H9 (cell line): ENCODE measurements at regions not wholly inside any gene's neighbourhood (a gene's known extent, or its start where the extent isn't known, plus 50 kb on each side); places are given as distances from the start of the nearest gene placed in this dataset.

Source experiments
- DNase-seq: peaks from one replicate; pipeline ENCODE4 v3.0.0-alpha.2; 2017
- H2AFZ ChIP-seq: one replicate; pipeline ENCODE4 v1.6.1; 2013; ENCODE audit warnings: mild to moderate bottlenecking, low read length, control low read depth, moderate library complexity
- H2AK5ac ChIP-seq: 2 replicates; pipeline ENCODE4 v1.6.1; 2013; ENCODE audit warnings: low read length, control low read depth, mixed read lengths; ENCODE audit not compliant: insufficient read length
- H2BK120ac ChIP-seq: one replicate; pipeline ENCODE4 v1.6.1; 2013; ENCODE audit warnings: low read depth, mild to moderate bottlenecking, low read length, control low read depth, inconsistent platforms; ENCODE audit not compliant: poor library complexity, severe bottlenecking
- H2BK12ac ChIP-seq: 2 replicates; pipeline ENCODE4 v1.6.1; 2013; ENCODE audit warnings: low read length, control low read depth, mixed read lengths, low read depth; ENCODE audit not compliant: insufficient read length
- H2BK15ac ChIP-seq: 2 replicates; pipeline ENCODE4 v1.6.1; 2013; ENCODE audit warnings: low read depth, low read length, control low read depth
- H2BK20ac ChIP-seq: one replicate; pipeline ENCODE4 v1.6.1; 2013; ENCODE audit warnings: low read depth, mild to moderate bottlenecking, low read length, control low read depth, inconsistent platforms; ENCODE audit not compliant: poor library complexity, severe bottlenecking
- H2BK5ac ChIP-seq: 2 replicates; pipeline ENCODE4 v1.6.1; 2013; ENCODE audit warnings: low read length, control low read depth, mixed read lengths; ENCODE audit not compliant: insufficient read length
- H3K14ac ChIP-seq: 2 replicates; pipeline ENCODE4 v1.6.1; 2013; ENCODE audit warnings: low read length, control low read depth; ENCODE audit not compliant: insufficient read depth
- H3K18ac ChIP-seq: 2 replicates; pipeline ENCODE4 v1.6.1; 2013; ENCODE audit warnings: low read depth, mild to moderate bottlenecking, mixed read lengths, low read length, control low read depth; ENCODE audit not compliant: insufficient read length
- H3K23ac ChIP-seq: 2 replicates; pipeline ENCODE4 v1.6.1; 2013; ENCODE audit warnings: low read length, control low read depth, mixed read lengths, low read depth; ENCODE audit not compliant: insufficient read length
- H3K23me2 ChIP-seq: 2 replicates; pipeline ENCODE4 v1.6.1; 2013; ENCODE audit warnings: low read depth, mild to moderate bottlenecking, mixed read lengths, low read length, control low read depth; ENCODE audit not compliant: insufficient read length, poor library complexity, severe bottlenecking
- H3K27ac ChIP-seq: 2 replicates; pipeline ENCODE4 v1.5.1; 2013; ENCODE audit warnings: low read length, control low read depth, mixed read lengths, low read depth; ENCODE audit not compliant: insufficient read length
- H3K27me3 ChIP-seq: 2 replicates; pipeline ENCODE4 v1.6.1; 2013; ENCODE audit warnings: low read length, control low read depth, inconsistent platforms; ENCODE audit not compliant: insufficient read depth
- H3K4ac ChIP-seq: 2 replicates; pipeline ENCODE4 v1.6.1; 2013; ENCODE audit warnings: low read depth, mild to moderate bottlenecking, control low read depth, inconsistent platforms, low read length, moderate library complexity
- H3K4me1 ChIP-seq: 2 replicates; pipeline ENCODE4 v1.6.1; 2013; ENCODE audit warnings: low read length, control low read depth, inconsistent platforms; ENCODE audit not compliant: insufficient read depth
- H3K4me2 ChIP-seq: 2 replicates; pipeline ENCODE4 v1.6.1; 2013; ENCODE audit warnings: low read length, control low read depth, mixed read lengths; ENCODE audit not compliant: insufficient read length, insufficient read depth
- H3K56ac ChIP-seq: 2 replicates; pipeline ENCODE4 v1.6.1; 2013; ENCODE audit warnings: low read depth, mild to moderate bottlenecking, mixed read lengths, low read length, control low read depth; ENCODE audit not compliant: insufficient read length
- H3K79me1 ChIP-seq: 2 replicates; pipeline ENCODE4 v1.6.1; 2013; ENCODE audit warnings: low read depth, mild to moderate bottlenecking, moderate library complexity, low read length, control low read depth, inconsistent platforms; ENCODE audit not compliant: insufficient read depth, poor library complexity, severe bottlenecking
- H3K79me2 ChIP-seq: 2 replicates; pipeline ENCODE4 v1.6.1; 2013; ENCODE audit warnings: low read length, control low read depth, inconsistent platforms; ENCODE audit not compliant: insufficient read depth
- H3K9ac ChIP-seq: 2 replicates; pipeline ENCODE4 v1.6.1; 2013; ENCODE audit warnings: low read length, control low read depth, mixed read lengths; ENCODE audit not compliant: insufficient read length; ENCODE audit errors: extremely low read depth
- H3K9me3 ChIP-seq: one replicate; pipeline ENCODE4 v1.6.1; 2013; ENCODE audit warnings: low read depth, low read length, inconsistent platforms; ENCODE audit not compliant: control insufficient read depth
- H3T11ph ChIP-seq: one replicate; pipeline ENCODE4 v1.6.1; 2013; ENCODE audit warnings: mild to moderate bottlenecking, low read length, control low read depth, inconsistent platforms
- H4K20me1 ChIP-seq: one replicate; pipeline ENCODE4 v1.6.1; 2013; ENCODE audit not compliant: control insufficient read depth, insufficient read length, insufficient read depth
- H4K5ac ChIP-seq: 2 replicates; pipeline ENCODE4 v1.6.1; 2013; ENCODE audit warnings: low read depth, mild to moderate bottlenecking, mixed read lengths, low read length, control low read depth; ENCODE audit not compliant: insufficient read length
- H4K8ac ChIP-seq: replicated peaks from 2 replicates; pipeline ENCODE4 v1.6.1; 2013; ENCODE audit warnings: low read length, control low read depth, mixed read lengths, low read depth; ENCODE audit not compliant: insufficient read length
- H4K91ac ChIP-seq: 2 replicates; pipeline ENCODE4 v1.6.1; 2013; ENCODE audit warnings: low read depth, mild to moderate bottlenecking, moderate library complexity, mixed read lengths, low read length, control low read depth; ENCODE audit not compliant: insufficient read length
- H3K27ac Mint-ChIP-seq, 3 experiments: 2 replicates in 2 of 3; 3 replicates in 1 of 3; pipeline ENCODE4 v1.8.0; 2020 to 2021; ENCODE audit warnings: mixed read lengths in 3 of 3, mild to moderate bottlenecking in 1 of 3, moderate library complexity in 1 of 3
- H3K27me3 Mint-ChIP-seq: 2 replicates; pipeline ENCODE4 v1.8.0; 2021; ENCODE audit warnings: low read depth, mild to moderate bottlenecking, moderate library complexity, mixed read lengths
- H3K36me3 Mint-ChIP-seq, 3 experiments: 2 replicates in 2 of 3; 3 replicates in 1 of 3; pipeline ENCODE4 v1.8.0; 2020 to 2021; ENCODE audit warnings: low read depth in 3 of 3, mixed read lengths in 3 of 3; ENCODE audit not compliant: insufficient read depth in 1 of 3
- H3K4me1 Mint-ChIP-seq, 2 experiments: 2 replicates each; pipeline ENCODE4 v1.8.0; 2020; ENCODE audit warnings: mixed read lengths in 2 of 2
- H3K4me3 Mint-ChIP-seq, 2 experiments: 2 replicates in 1 of 2; 3 replicates in 1 of 2; pipeline ENCODE4 v1.8.0; 2020 to 2021; ENCODE audit warnings: mild to moderate bottlenecking in 2 of 2, mixed read lengths in 2 of 2, moderate library complexity in 1 of 2
- H3K9me3 Mint-ChIP-seq, 2 experiments: 2 replicates in 1 of 2; 3 replicates in 1 of 2; pipeline ENCODE4 v1.8.0; 2020; ENCODE audit warnings: mild to moderate bottlenecking in 2 of 2, mixed read lengths in 2 of 2, moderate library complexity in 1 of 2
- WGBS: extraction: QIAGEN DNeasy Blood & Tissue Kit; methylation state at CpG from one replicate; pipeline ENCODE4 v1.1.7; 2013; ENCODE audit warnings: missing lambda C conversion rate, low lambda C conversion rate, mixed read lengths; ENCODE audit not compliant: insufficient read length; ENCODE audit errors: extremely low coverage; 5-methylcytosine and 5-hydroxymethylcytosine counted together
- TF ChIP-seq, protein P1 (sequence below): fragments of 200-600 bp; sonication (generic); conservative IDR thresholded peaks from 3 replicates; pipeline ENCODE4 v1.8.0; 2021; ENCODE audit warnings: antibody characterized with exemption, mild to moderate bottlenecking

DNA sequence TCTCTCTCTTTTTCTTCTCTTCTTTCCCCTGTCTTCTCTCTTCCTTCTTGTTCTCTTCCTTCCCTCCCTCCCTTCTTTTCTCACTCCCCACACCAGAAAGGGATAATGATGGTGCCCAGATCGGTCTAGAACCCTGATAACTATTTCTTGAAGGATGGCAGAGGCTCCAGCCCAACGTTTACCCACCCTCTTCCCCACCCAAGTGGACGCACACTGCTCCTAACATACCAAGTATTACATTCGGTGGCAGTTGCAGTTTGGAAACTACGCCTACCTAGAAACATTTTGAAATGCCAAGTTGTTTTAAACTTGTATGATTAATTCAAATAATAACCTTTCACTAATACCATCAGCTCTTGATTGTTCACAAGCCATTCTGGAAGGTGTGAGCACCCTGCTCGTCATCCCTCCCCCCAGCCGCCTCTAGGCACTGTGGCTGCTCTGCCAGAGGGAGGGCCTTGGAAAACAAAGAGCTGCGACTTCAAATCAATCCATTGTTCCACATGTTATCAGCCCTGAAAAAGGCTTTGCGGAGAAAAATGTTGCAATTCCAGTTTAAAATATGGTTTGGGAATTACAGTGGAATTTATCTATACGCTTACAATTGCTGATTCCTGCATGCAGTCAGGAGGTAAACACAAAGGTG lies 1017.5 kb upstream of the TENM3 start:
- Histone ChIP-seq H3K27me3 (no peaks in the 10 kb centered on the region), H3K4me2 (no peak overlapping the region)

More for the DNA sequence above, 1017.5 kb upstream of the TENM3 start:
- no peak overlapping the region for H2BK5ac ChIP-seq
- no peaks in the 10 kb centered on the region for H3K9me3 ChIP-seq
- Mint-ChIP-seq H3K27me3 (no peaks in the 10 kb centered on the region), H3K4me1 (peaks cover 24 to 30% of the 10 kb centered on the region in 2 experiments), H3K4me3 (no peak overlapping the region; a peak in 2 of 5 replicates), H3K27ac (no peak overlapping the region; a peak in 1 of 7 replicates), H3K36me3 (no peaks in the 10 kb centered on the region), H3K9me3 (no peaks in the 10 kb centered on the region)
- no peaks in the 10 kb centered on the region for H3K79me2 ChIP-seq
- TF ChIP-seq, protein P1, sequence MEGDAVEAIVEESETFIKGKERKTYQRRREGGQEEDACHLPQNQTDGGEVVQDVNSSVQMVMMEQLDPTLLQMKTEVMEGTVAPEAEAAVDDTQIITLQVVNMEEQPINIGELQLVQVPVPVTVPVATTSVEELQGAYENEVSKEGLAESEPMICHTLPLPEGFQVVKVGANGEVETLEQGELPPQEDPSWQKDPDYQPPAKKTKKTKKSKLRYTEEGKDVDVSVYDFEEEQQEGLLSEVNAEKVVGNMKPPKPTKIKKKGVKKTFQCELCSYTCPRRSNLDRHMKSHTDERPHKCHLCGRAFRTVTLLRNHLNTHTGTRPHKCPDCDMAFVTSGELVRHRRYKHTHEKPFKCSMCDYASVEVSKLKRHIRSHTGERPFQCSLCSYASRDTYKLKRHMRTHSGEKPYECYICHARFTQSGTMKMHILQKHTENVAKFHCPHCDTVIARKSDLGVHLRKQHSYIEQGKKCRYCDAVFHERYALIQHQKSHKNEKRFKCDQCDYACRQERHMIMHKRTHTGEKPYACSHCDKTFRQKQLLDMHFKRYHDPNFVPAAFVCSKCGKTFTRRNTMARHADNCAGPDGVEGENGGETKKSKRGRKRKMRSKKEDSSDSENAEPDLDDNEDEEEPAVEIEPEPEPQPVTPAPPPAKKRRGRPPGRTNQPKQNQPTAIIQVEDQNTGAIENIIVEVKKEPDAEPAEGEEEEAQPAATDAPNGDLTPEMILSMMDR = no peak
- no peak overlapping the region for H3K4ac ChIP-seq
- no peak overlapping the region for H2BK20ac ChIP-seq
- H3K9ac ChIP-seq = no peak overlapping the region
- no peak overlapping the region for H2BK15ac ChIP-seq
- H4K8ac ChIP-seq = no peak overlapping the region
- no CpG with 5 or more reads among the region's 10 CpGs for WGBS
- no peak overlapping the region for H4K5ac ChIP-seq
- H2AFZ ChIP-seq = no peak overlapping the region
- no peak overlapping the region for H2BK120ac ChIP-seq
- H3K14ac ChIP-seq = no peak overlapping the region
- H3K23me2 ChIP-seq = no peaks in the 10 kb centered on the region
- H3K27ac ChIP-seq = no peak overlapping the region
- peaks cover 6% of the 10 kb centered on the region; the same call in 1 of the 2 replicates for H3K4me1 ChIP-seq
- no peak overlapping the region for H3K23ac ChIP-seq
- DNase-seq = no peak
- no peak overlapping the region for H4K91ac ChIP-seq
- no peak overlapping the region for H3T11ph ChIP-seq
- H2BK12ac ChIP-seq = no peak overlapping the region
- H2AK5ac ChIP-seq = no peak overlapping the region
- H4K20me1 ChIP-seq = no peaks in the 10 kb centered on the region
- H3K18ac ChIP-seq = no peak overlapping the region
- no peak overlapping the region for H3K56ac ChIP-seq
- H3K79me1 ChIP-seq = no peaks in the 10 kb centered on the region
